IPS-18c (cell line): ENCODE measurements at regions not wholly inside any gene's neighbourhood (a gene's known extent, or its start where the extent isn't known, plus 50 kb on each side); places are given as distances from the start of the nearest gene placed in this dataset.

Experiments used
- H3K4me3 ChIP-seq: 2 replicates; pipeline ENCODE4 v1.7.0; 2013; ENCODE audit warnings: low read depth, mild to moderate bottlenecking, low read length, moderate library complexity; ENCODE audit not compliant: insufficient read depth
- H3K9me3 ChIP-seq: one replicate; pipeline ENCODE4 v1.6.1; 2013; ENCODE audit warnings: mild to moderate bottlenecking, low read length, moderate library complexity; ENCODE audit not compliant: control insufficient read depth, insufficient read depth

DNA sequence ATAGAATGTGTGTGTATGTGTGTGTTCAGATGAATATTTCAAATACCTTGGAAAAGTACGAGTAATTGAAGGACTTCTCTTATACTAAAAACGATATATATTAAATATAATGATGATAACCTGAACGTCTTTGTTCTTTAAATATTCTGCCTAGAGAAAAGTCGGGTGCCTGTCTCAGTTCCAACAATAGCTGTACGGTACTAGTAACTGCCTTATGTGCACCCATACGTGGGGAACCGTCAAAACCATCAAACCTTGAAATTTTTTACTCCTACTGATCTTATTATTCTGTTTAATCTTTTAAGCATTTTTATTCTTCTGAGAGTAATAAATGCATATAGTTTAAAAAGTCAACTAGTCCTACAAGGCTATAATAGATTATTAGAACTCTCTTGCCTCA lies 1045.7 kb downstream of the C4orf33 start:
- no peak overlapping the region for H3K4me3 ChIP-seq
- H3K9me3 ChIP-seq: no peaks in the 10 kb centered on the region

DNA sequence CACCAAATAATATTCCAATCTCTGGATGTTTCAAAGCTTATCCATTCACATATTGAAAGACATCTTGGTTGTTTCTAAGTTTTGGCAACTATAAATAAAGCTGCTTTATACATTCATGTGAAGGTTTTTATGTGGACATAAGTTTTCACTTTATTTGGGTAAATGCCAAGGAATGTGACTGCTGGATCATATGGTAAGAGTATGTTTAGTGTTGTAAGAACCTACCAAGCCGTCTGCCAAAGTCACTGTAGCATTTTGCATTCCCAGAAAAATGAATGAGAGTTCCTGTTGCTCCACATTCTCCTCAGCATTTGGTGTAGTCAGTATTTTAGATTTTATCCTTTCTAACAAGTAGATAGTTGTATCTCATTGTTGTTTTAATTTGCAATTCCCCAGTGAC lies 1047.7 kb downstream of the C4orf33 start:
- no peaks in the 10 kb centered on the region for H3K9me3 ChIP-seq
- no peak overlapping the region for H3K4me3 ChIP-seq

- H3K9me3 ChIP-seq: no peaks in the 10 kb centered on the region
- H3K4me3 ChIP-seq: no peak overlapping the region
Observed at GRCh38 chr4:130146773-130147172, 1050.8 kb downstream of the C4orf33 start.

DNA sequence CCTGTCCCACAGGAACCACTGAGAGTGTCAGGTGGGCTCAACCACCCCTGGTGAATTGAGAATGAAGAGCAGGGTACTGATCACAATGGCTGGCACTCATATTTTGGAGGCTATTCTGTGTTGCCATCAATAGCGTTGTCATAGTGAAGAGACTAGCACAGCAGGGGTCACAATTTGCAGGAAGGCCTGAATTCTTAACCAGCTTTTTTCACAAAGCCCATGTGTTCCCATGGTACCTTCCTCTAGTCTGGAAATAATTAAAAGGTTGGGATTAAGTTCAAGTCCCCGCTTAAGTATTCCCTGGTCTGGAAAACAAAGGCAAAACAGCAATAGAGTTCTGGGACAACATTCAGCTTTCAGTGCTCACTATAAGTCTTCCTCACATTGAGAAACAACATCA lies 1051.7 kb downstream of the C4orf33 start:
- Histone ChIP-seq H3K9me3 (no peaks in the 10 kb centered on the region), H3K4me3 (no peak overlapping the region)

- no peak overlapping the region for H3K4me3 ChIP-seq
Observed at GRCh38 chr4:130154901-130155300, 1058.9 kb downstream of the C4orf33 start.

GRCh38 chr4:130163701-130164100 lies 1067.7 kb downstream of the C4orf33 start:
- no peaks in the 10 kb centered on the region for H3K9me3 ChIP-seq
- H3K4me3 ChIP-seq: no peak overlapping the region

More at GRCh38 chr4:130154901-130155300, 1058.9 kb downstream of the C4orf33 start:
- H3K9me3 ChIP-seq: no peaks in the 10 kb centered on the region

DNA sequence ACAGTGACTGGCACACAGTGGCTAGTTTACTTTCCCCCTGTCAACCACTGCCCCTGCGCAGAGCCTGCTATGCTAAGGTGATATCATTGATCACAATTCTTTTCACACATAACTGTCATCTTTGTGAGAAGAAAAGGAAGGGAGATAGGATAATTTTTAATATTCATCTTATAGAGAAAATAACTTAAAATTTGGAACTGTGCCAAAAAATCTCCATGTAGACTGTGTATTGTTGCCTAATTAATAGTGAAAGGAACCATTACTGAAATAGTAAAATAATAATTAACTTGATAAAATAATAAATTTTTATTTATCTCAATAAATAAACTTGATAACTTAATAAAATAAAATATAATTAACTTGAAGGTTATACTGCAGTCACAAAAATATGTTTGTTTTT lies 1069.4 kb downstream of the C4orf33 start:
- Histone ChIP-seq H3K4me3 (no peak overlapping the region), H3K9me3 (no peaks in the 10 kb centered on the region)

DNA sequence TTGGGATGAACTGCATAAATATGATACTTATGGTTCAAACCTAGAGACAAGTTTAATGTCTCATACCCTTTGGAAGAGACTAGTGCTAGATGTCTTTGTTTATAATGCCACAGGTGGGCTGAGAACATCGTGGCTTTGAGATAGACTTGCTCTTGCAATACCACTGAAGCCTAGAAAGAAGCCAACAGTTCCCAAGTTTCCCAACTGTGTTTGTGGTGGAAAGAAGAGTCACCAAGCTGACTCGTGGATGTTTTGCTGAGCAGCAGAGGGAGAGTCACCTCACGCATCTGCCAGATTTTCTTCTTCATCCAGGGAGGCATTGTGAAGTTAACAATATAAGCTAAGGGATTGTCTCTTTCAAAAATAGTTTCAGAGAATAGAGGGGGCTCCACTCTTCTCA lies 1076.2 kb downstream of the C4orf33 start:
- Histone ChIP-seq H3K9me3 (no peaks in the 10 kb centered on the region), H3K4me3 (no peak overlapping the region)

GRCh38 chr4:130178106-130178505 lies 1082.2 kb downstream of the C4orf33 start:
- Histone ChIP-seq H3K9me3 (no peaks in the 10 kb centered on the region), H3K4me3 (no peak overlapping the region)

DNA sequence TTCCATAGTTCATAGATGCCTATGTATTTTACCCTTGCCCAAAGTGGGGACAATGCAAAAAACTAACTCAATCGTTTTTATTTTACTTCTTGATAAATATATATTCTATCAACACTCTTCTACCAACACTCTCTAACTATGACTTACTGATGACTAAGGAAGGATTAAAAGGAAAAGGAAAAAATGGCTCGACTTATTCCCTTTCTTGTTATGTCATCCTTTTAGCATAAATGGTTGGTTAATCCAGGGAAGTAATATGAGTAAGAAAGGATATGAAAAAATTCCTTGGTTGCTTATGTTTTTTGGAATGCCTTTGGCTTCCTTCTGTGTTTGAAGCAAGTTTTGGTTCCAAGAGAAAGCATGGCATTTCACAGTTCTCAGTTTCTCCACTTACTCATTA lies 1087.1 kb downstream of the C4orf33 start:
- Histone ChIP-seq H3K4me3 (no peak overlapping the region), H3K9me3 (no peaks in the 10 kb centered on the region)

DNA sequence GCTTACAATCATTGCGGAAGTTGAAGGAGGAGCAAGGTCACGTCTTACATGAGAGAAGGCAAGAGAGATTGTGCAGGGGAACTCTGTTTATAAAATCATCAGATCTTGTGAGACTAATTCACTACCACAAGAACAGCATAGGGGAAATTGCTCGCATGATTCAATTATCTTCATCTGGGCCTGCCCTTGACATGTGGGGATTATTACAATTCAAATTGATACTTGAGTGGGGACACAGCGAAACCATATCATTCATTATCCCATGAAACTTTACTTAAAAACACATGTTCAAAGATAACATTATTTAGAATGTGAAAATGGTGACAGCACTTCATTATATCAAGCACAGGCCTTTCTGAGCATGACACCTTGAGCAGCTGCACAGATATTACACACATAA lies 1087.8 kb downstream of the C4orf33 start:
- Histone ChIP-seq H3K4me3 (no peak overlapping the region), H3K9me3 (no peaks in the 10 kb centered on the region)

- Histone ChIP-seq H3K4me3 (no peak overlapping the region), H3K9me3 (no peaks in the 10 kb centered on the region)
Observed at GRCh38 chr4:130185123-130185522, 1089.2 kb downstream of the C4orf33 start.

- Histone ChIP-seq H3K9me3 (no peaks in the 10 kb centered on the region), H3K4me3 (no peak overlapping the region)
Observed at GRCh38 chr4:130186931-130187330, 1091.0 kb downstream of the C4orf33 start.

GRCh38 chr4:130187587-130187986 lies 1091.6 kb downstream of the C4orf33 start:
- H3K4me3 ChIP-seq: no peak overlapping the region
- H3K9me3 ChIP-seq: no peaks in the 10 kb centered on the region

DNA sequence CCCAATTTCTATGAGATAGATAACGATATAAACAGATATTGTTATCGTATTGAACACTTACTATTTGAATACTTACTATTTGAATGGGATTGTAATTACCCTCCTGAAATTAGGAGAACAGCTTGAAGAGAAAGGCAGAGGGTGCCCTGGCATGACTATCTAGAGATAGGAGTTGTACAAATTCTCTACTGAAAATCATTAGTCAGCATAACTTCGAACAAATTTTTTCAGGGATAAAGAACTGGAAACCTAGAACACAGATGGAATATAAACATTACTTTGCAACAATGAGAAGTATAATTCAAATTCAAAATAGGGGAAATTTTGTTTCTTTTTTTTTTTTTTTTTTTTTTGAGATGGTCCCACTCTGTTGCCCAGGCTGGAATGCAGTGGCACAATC lies 1096.8 kb downstream of the C4orf33 start:
- Histone ChIP-seq H3K4me3 (no peak overlapping the region), H3K9me3 (no peaks in the 10 kb centered on the region)

GRCh38 chr4:130197946-130198345 lies 1102.0 kb downstream of the C4orf33 start:
- peaks cover 7% of the 10 kb centered on the region for H3K9me3 ChIP-seq
- no peak overlapping the region for H3K4me3 ChIP-seq

- Histone ChIP-seq H3K4me3 (no peak overlapping the region), H3K9me3 (peaks cover 7% of the 10 kb centered on the region)
Observed at GRCh38 chr4:130203571-130203970, 1107.6 kb downstream of the C4orf33 start.

- H3K4me3 ChIP-seq: no peak overlapping the region
- no peaks in the 10 kb centered on the region for H3K9me3 ChIP-seq
Observed at GRCh38 chr4:130210864-130211263, 1114.9 kb downstream of the C4orf33 start.

GRCh38 chr4:130214268-130214667 lies 1118.3 kb downstream of the C4orf33 start:
- no peak overlapping the region for H3K4me3 ChIP-seq
- no peaks in the 10 kb centered on the region for H3K9me3 ChIP-seq
